Mononuclear cell (primary cell): ENCODE measurements at regions not wholly inside any gene's neighbourhood (a gene's known extent, or its start where the extent isn't known, plus 50 kb on each side); places are given as distances from the start of the nearest gene placed in this dataset.
"Not testable (repeated sequence)": the region's sequence is repeated elsewhere in the genome, so short reads cannot be mapped to it uniquely, and the experiment has no call there.

Source experiments
- H3K27me3 ChIP-seq: 2 replicates; pipeline ENCODE4 v1.6.0; 2011; ENCODE audit warnings: low read length, control low read depth; ENCODE audit not compliant: insufficient read depth
- H3K4me1 ChIP-seq: 2 replicates; pipeline ENCODE4 v1.5.1; 2011; ENCODE audit warnings: mild to moderate bottlenecking, low read length, control low read depth; ENCODE audit not compliant: insufficient read depth
- H3K4me3 ChIP-seq: 2 replicates; pipeline ENCODE4 v1.5.1; 2011; ENCODE audit warnings: mild to moderate bottlenecking, low read length, moderate library complexity
- H3K9me3 ChIP-seq: 2 replicates; pipeline ENCODE4 v1.5.1; 2011; ENCODE audit warnings: low read depth, mild to moderate bottlenecking, control low read depth, low read length

- peaks cover 52% of the 10 kb centered on the region for H3K4me1 ChIP-seq
- not testable (repeated sequence) for H3K4me3 ChIP-seq, H3K27me3 ChIP-seq, H3K9me3 ChIP-seq
Measured at GRCh38 chr12:92406404-92407070, 260.9 kb upstream of the BTG1 start.

DNA sequence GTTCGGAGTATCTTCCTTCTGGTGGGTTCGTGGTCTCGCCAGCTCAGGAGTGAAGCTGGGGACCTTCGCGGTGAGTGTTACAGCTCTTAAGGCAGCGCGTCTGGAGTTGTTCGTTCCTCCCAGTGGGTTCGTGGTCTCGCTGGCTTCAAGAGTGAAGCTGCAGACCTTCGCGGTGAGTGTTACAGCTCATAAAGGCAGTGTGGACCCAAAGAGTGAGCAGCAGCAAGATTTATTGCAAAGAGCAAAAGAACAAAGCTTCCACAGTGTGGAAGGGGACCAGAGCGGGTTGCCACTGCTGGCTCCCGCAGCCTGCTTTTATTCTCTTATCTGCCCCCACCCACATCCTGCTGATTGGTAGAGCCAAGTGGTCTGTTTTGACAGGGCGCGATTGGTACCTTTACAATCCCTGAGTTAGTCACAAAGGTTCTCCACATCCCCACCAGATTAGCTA, 260.2 kb upstream of the BTG1 start:
- not testable (repeated sequence) for H3K9me3 ChIP-seq, H3K27me3 ChIP-seq
- H3K4me3 ChIP-seq: peak overlapping the region; percentile 13
- peaks cover 57% of the 10 kb centered on the region for H3K4me1 ChIP-seq

GRCh38 chr12:92404921-92405320, 259.3 kb upstream of the BTG1 start:
- H3K4me1 ChIP-seq: peaks cover 66% of the 10 kb centered on the region

DNA sequence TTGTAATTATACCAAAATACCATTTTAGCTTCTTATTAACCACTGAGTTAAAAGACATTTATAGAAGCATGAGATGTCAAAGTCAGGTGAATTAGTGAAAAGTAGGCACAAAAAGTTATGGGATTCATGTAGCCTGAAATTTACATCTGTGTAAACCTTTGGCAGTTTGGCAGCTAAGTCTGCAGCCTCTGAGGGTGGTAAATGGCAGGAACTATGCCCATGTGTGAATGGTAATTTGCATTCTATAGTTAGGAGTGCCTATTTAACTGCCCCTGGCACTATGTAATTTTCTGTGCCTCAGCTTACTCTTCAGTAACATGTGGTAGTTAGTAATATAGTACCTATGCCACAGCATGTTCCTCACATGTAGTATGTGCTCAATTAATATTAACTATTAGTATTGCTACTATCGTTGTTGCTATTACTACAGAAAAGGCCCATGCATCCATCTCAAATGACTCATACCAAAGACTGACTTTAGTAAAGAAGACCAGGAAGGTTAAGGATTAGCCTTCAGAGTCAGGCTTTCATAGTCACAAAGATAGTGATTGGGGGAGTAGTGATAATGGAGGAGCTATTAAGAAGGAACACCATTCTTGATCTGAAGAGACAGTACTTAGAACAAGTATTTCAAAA, 258.7 kb upstream of the BTG1 start:
- Histone ChIP-seq H3K4me1 (peaks cover 67% of the 10 kb centered on the region), H3K9me3 (no peaks in the 10 kb centered on the region), H3K27me3 (no peaks in the 10 kb centered on the region), H3K4me3 (no peak overlapping the region)

More at GRCh38 chr12:92404921-92405320, 259.3 kb upstream of the BTG1 start:
- Histone ChIP-seq H3K4me3 (no peak overlapping the region), H3K9me3 (no peaks in the 10 kb centered on the region), H3K27me3 (no peaks in the 10 kb centered on the region)

- Histone ChIP-seq H3K4me1 (peaks cover 71% of the 10 kb centered on the region), H3K4me3 (no peak overlapping the region), H3K27me3 (no peaks in the 10 kb centered on the region)
Measured at GRCh38 chr12:92403210-92404175, 257.8 kb upstream of the BTG1 start.

GRCh38 chr12:92402415-92402814, 256.8 kb upstream of the BTG1 start:
- peaks cover 66% of the 10 kb centered on the region for H3K4me1 ChIP-seq
- no peak overlapping the region for H3K4me3 ChIP-seq
- no peaks in the 10 kb centered on the region for H3K27me3 ChIP-seq
- H3K9me3 ChIP-seq: no peaks in the 10 kb centered on the region

More at GRCh38 chr12:92403210-92404175, 257.8 kb upstream of the BTG1 start:
- no peaks in the 10 kb centered on the region for H3K9me3 ChIP-seq

DNA sequence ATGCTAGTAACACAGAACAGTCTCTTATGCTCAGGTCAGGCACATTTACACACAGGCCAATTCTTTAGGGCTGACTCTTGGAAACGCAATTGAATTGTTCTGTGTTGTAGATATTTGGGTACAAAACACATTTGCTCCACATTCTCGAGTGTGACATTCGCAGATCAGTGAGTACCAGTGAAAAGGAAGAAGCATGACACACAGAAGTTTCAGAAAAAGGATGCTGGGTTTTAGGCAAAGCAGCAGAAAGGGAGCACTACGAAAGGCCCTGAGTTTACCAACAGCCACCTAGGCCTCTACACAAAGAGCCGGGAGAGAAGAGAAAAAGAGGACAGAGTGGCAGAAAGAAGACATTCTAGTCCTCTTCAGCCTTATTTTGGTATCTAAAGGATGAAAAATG, 254.4 kb upstream of the BTG1 start:
- Histone ChIP-seq H3K4me3 (no peak overlapping the region), H3K27me3 (no peaks in the 10 kb centered on the region), H3K9me3 (no peaks in the 10 kb centered on the region), H3K4me1 (peaks cover 74% of the 10 kb centered on the region)

GRCh38 chr12:92398565-92399309, 253.1 kb upstream of the BTG1 start:
- H3K9me3 ChIP-seq: peaks cover 7% of the 10 kb centered on the region
- H3K4me3 ChIP-seq: no peak overlapping the region
- H3K4me1 ChIP-seq: peaks cover 65% of the 10 kb centered on the region

GRCh38 chr12:92396647-92397252, 251.1 kb upstream of the BTG1 start:
- Histone ChIP-seq H3K27me3 (no peaks in the 10 kb centered on the region), H3K4me1 (peaks cover 46% of the 10 kb centered on the region), H3K4me3 (no peak overlapping the region), H3K9me3 (peaks cover 10% of the 10 kb centered on the region)

More at GRCh38 chr12:92398565-92399309, 253.1 kb upstream of the BTG1 start:
- H3K27me3 ChIP-seq: no peaks in the 10 kb centered on the region

- Histone ChIP-seq H3K4me1 (peaks cover 36% of the 10 kb centered on the region), H3K9me3 (peaks cover 10% of the 10 kb centered on the region), H3K4me3 (no peak overlapping the region), H3K27me3 (no peaks in the 10 kb centered on the region)
Measured at GRCh38 chr12:92395322-92395721, 249.7 kb upstream of the BTG1 start.

DNA sequence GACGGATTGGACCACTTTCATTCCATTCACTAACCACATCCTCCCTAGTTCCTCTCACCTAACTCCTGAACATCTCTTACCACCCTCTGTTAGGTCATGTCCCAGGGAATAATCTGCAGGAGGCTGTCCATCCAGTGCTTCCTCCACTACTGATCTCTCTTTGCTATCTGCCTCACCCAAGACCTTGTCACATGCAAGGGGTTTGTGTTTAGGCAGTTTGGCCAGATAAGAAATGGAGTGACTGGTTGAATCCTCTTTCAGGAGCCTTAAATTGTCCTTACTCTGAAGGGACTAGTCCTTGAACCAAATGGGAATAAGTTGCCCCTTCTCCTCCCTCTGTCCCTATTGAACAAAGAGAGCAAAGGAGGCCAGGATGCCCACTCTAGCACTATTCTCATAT, 249.2 kb upstream of the BTG1 start:
- no peak overlapping the region for H3K4me3 ChIP-seq
- H3K27me3 ChIP-seq: no peaks in the 10 kb centered on the region
- H3K9me3 ChIP-seq: peaks cover 10% of the 10 kb centered on the region
- H3K4me1 ChIP-seq: peaks cover 32% of the 10 kb centered on the region

GRCh38 chr12:92393504-92393903, 247.9 kb upstream of the BTG1 start:
- no peaks in the 10 kb centered on the region for H3K27me3 ChIP-seq
- H3K4me1 ChIP-seq: peaks cover 18% of the 10 kb centered on the region

GRCh38 chr12:92391726-92392125, 246.1 kb upstream of the BTG1 start:
- H3K27me3 ChIP-seq, H3K4me3 ChIP-seq: not testable (repeated sequence)
- peaks cover 10% of the 10 kb centered on the region for H3K9me3 ChIP-seq
- peaks cover 12% of the 10 kb centered on the region for H3K4me1 ChIP-seq

More at GRCh38 chr12:92393504-92393903, 247.9 kb upstream of the BTG1 start:
- Histone ChIP-seq H3K4me3 (no peak overlapping the region), H3K9me3 (peaks cover 10% of the 10 kb centered on the region)

DNA sequence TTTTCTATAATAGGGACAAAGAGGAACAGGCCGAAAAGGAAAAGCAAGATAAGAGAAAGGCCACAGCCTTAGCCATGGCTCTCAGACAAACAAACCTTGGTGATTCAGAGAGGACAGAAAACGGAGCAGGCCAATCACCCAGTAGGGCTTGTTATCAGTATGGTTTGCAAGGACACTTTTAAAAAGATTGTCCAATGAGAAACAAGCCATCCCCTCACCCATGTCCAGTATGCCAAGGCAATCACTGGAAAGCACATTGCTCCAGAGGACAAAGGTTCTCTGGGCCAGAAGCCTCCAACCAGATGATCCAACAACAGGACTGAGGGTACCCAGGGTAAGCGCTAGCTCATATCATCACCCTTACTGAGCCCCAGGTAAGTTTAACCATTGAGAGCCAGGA, 243.8 kb upstream of the BTG1 start:
- H3K27me3 ChIP-seq: no peaks in the 10 kb centered on the region
- no peaks in the 10 kb centered on the region for H3K4me1 ChIP-seq
- no peak overlapping the region for H3K4me3 ChIP-seq
- peaks cover 10% of the 10 kb centered on the region for H3K9me3 ChIP-seq
